ENCODE measurements at regions not wholly inside any gene's neighbourhood (a gene's known extent, or its start where the extent isn't known, plus 50 kb on each side); places are given as distances from the start of the nearest gene placed in this dataset.
"Not testable (repeated sequence)": the region's sequence is repeated elsewhere in the genome, so short reads cannot be mapped to it uniquely, and the experiment has no call there.

- Histone ChIP-seq H3K9me3 (no peaks in the 10 kb centered on the region), H3K4me1 (no peaks in the 10 kb centered on the region), H3K36me3 (no peaks in the 10 kb centered on the region), H3K4me3 (no peak overlapping the region), H3K27ac (no peak overlapping the region), H3K27me3 (no peaks in the 10 kb centered on the region)
- ATAC-seq (ENCODE audit: low FRiP score in 2 of 2) = no peak
- no peak for DNase-seq
- WGBS, 2 donors = 66 to 68% methylated on average over 1 of the region's 1 CpG
- TF ChIP-seq EP300 (IDR thresholded peaks at IDR 0.05) = no peak
Observed at GRCh38 chr5:152642880-152643279, 237.8 kb upstream of the NMUR2 start.

- H3K27me3 ChIP-seq = no peaks in the 10 kb centered on the region
- no peaks in the 10 kb centered on the region for H3K9me3 ChIP-seq
- H3K4me3 ChIP-seq = no peak overlapping the region
- H3K36me3 ChIP-seq = no peaks in the 10 kb centered on the region
- WGBS, 2 donors = 39 to 54% methylated on average over 2 of the region's 2 CpGs
- H3K27ac ChIP-seq = no peak overlapping the region
- DNase-seq = no peak
- no peak for TF ChIP-seq EP300 (IDR thresholded peaks at IDR 0.05)
- no peak for TF ChIP-seq POLR2A (IDR thresholded peaks at IDR 0.05)
- TF ChIP-seq POLR2AphosphoS5 (IDR thresholded peaks at IDR 0.05) = no peak
- no peak for TF ChIP-seq CTCF (IDR thresholded peaks at IDR 0.05)
- ATAC-seq (ENCODE audit: low FRiP score in 2 of 2) = no peak
- no peaks in the 10 kb centered on the region for H3K4me1 ChIP-seq
Observed at GRCh38 chr5:152644029-152644728, 239.1 kb upstream of the NMUR2 start.

GRCh38 chr5:152649609-152650008 lies 244.5 kb upstream of the NMUR2 start:
- TF ChIP-seq EP300 (IDR thresholded peaks at IDR 0.05) (no peak), POLR2AphosphoS5 (IDR thresholded peaks at IDR 0.05) (no peak), CTCF (IDR thresholded peaks at IDR 0.05) (no peak), POLR2A (IDR thresholded peaks at IDR 0.05) (no peak)
- Histone ChIP-seq H3K27me3 (no peaks in the 10 kb centered on the region), H3K36me3 (no peaks in the 10 kb centered on the region), H3K27ac (no peak overlapping the region), H3K4me1 (no peaks in the 10 kb centered on the region), H3K4me3 (no peak overlapping the region), H3K9me3 (no peaks in the 10 kb centered on the region)
- no peak for DNase-seq
- no peak for ATAC-seq (ENCODE audit: low FRiP score in 2 of 2)

GRCh38 chr5:152650413-152650812 lies 245.3 kb upstream of the NMUR2 start:
- TF ChIP-seq CTCF (IDR thresholded peaks at IDR 0.05) (no peak), POLR2AphosphoS5 (IDR thresholded peaks at IDR 0.05) (no peak), POLR2A (IDR thresholded peaks at IDR 0.05) (no peak), EP300 (IDR thresholded peaks at IDR 0.05) (no peak)
- WGBS, 2 donors = 71 to 75% methylated on average over 3 of the region's 3 CpGs
- Histone ChIP-seq H3K27ac (no peak overlapping the region), H3K27me3 (no peaks in the 10 kb centered on the region), H3K9me3 (no peaks in the 10 kb centered on the region), H3K4me3 (no peak overlapping the region), H3K4me1 (no peaks in the 10 kb centered on the region), H3K36me3 (no peaks in the 10 kb centered on the region)
- ATAC-seq (ENCODE audit: low FRiP score in 2 of 2) (no peak), DNase-seq (no peak)

GRCh38 chr5:152659470-152659869 lies 254.4 kb upstream of the NMUR2 start:
- not testable (repeated sequence) for H3K36me3 ChIP-seq; H3K27me3 ChIP-seq; H3K4me1 ChIP-seq; H3K4me3 ChIP-seq; ATAC-seq (ENCODE audit: low FRiP score in 2 of 2); H3K9me3 ChIP-seq; H3K27ac ChIP-seq
- whole genome bisulfite sequencing, 2 donors = 78 to 89% methylated on average over 14 to 17 of the region's 18 CpGs
- DNase-seq = peak in 1 of 2 donors; percentile 47

GRCh38 chr5:152673601-152674000 lies 268.5 kb upstream of the NMUR2 start:
- TF ChIP-seq POLR2AphosphoS5 (IDR thresholded peaks at IDR 0.05) (no peak), EP300 (IDR thresholded peaks at IDR 0.05) (no peak), POLR2A (IDR thresholded peaks at IDR 0.05) (no peak), CTCF (IDR thresholded peaks at IDR 0.05) (no peak)
- no peak for DNase-seq
- WGBS, 2 donors = 47 to 56% methylated on average over 1 of the region's 1 CpG
- H3K36me3 ChIP-seq = no peaks in the 10 kb centered on the region
- ATAC-seq (ENCODE audit: low FRiP score in 2 of 2) = no peak
- no peaks in the 10 kb centered on the region for H3K4me1 ChIP-seq
- no peak overlapping the region for H3K27ac ChIP-seq
- no peaks in the 10 kb centered on the region for H3K9me3 ChIP-seq
- no peaks in the 10 kb centered on the region for H3K27me3 ChIP-seq
- no peak overlapping the region for H3K4me3 ChIP-seq

Measured in upper lobe of left lung (tissue), 6 donors.